Hippocampal formation (tissue), 2 donors: ENCODE measurements at regions not wholly inside any gene's neighbourhood (a gene's known extent, or its start where the extent isn't known, plus 50 kb on each side); places are given as distances from the start of the nearest gene placed in this dataset.

Source experiments
- DNase-seq, 2 donors: peaks; one replicate each; lab custom pipeline; 2025; lab: John Stamatoyannopoulos, UW

GRCh38 chr12:28879379-28879778, 269.7 kb upstream of the FAR2 start:
- no peak for DNase-seq

DNA sequence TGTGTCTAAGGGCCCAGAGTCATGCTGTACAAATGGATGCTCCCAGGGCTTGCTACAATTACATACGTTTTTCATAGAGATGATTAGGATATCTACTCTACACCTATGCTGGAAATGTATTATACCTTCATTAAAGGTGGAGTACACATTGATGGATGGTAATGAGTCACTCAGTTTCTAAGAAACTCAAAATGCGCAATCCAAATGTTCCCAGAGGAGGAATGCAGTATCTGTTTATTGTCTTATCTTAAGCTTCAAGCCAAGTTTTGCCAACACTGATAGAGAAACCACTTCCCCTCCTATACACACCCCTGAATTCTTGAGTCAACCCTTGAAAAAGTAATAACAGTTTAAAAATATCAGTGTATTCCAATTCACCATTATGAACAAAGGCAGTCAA, 266.6 kb upstream of the FAR2 start:
- no peak for DNase-seq

DNA sequence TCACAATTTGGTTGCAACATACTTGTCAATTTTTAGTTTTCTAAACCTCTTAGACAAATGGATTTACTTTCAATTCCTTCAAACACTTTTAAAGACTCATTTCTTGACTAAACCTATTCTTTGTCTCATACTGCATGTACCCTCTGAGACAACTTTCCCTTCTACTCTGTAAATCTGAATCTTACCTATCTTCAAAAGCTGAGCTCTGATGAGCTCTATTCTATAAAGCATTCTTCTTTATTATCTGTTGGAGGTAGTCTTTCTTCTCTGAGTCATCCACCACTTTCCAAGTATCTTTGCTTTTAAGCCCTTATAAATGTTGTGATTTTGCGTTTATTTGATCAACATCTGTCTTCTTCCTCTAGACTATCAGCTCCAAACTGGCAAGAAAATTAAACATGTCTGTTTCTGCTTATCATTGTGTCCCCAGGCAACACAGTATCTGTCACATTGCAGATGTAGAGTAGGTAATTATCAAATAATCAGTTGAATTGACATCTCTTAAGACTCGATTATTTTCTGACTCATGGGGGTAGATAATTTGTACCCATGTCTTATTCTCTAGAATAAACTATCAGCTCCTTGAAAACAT, 265.6 kb upstream of the FAR2 start:
- no peak for DNase-seq

- DNase-seq, result no peak
Measured at GRCh38 chr12:28884904-28885679, 264.0 kb upstream of the FAR2 start.

DNA sequence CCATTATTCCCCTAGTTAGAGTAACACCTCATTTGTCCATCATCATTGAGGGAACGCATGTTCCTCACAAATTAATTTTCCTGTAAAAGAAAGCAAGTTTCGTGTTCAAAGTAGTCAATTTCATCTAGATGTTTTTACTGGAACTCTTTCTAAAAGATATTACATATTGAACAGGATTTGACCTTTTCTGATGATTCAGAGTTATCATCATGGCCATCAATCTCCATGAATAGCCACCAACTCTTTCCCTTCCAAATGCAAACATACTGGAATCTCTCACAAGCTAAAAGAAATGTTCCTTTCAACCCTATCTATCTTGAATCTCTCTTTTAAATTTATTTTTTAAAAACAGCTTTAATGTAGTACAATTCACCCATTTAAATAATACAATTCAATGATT, 263.1 kb upstream of the FAR2 start:
- DNase-seq, result no peak

GRCh38 chr12:28887461-28887990, 261.6 kb upstream of the FAR2 start:
- DNase-seq, result no peak

DNA sequence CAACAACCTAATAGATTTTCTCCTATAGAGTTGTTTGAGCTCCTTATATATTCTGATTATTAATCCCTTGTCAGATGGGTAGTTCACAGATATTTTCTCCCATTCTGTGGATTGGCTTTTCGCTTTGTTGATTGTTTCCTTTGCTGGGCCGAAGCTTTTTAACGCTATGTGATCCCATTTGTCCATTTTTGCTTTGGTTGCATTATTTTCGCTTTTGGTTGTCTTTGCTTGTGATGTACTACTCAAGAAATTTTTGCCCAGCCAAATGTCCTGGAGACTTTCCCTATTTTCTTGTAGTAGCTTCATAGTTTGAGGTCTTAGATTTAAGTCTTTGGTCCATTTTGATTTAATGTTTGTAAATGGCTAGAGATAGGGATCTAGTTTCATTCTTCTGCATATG, 258.4 kb upstream of the FAR2 start:
- DNase-seq, result no peak

DNA sequence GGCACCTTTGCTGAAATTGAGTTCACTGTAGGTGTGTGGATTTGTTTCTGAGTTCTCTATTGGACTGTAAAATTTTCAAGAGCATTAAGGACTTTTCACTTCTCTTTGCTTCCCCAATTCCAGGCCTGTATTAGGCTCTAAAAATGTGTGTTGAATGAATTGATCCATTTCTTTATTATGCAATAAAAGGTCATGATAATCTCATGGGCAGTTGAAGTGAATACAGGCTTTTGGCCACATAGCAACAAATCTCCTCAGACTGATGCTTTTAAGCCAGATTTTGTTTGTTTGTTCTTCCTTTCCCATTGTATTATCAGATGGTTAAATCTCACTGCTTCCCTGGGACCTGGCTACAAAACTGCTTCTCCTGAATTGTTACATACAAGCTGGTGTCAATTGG, 258.0 kb upstream of the FAR2 start:
- no peak for DNase-seq

GRCh38 chr12:28893365-28893764, 255.7 kb upstream of the FAR2 start:
- DNase-seq, result no peak

DNA sequence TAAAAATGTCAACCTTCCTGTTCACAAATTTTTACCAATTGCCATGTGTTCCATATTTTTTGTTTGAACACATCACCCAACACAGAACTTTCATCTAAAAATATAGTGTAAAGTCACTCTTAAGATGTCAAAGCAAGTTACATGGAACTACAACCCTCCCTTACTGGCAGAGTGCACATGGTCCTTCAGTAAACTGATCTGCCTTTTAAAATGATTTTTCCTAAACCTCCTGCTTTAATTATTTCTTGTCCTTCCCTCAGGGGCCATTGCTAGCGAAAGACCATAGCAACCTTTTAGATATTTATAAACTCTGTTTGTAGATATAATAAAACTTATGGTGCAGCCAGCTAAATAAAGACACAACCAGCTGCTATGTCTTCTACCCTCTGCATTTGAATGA, 255.2 kb upstream of the FAR2 start:
- no peak for DNase-seq

GRCh38 chr12:28896421-28896820, 252.7 kb upstream of the FAR2 start:
- no peak for DNase-seq

GRCh38 chr12:28898038-28898437, 251.0 kb upstream of the FAR2 start:
- DNase-seq, result no peak

- DNase-seq, result no peak
Measured at GRCh38 chr12:28899951-28900350, 249.1 kb upstream of the FAR2 start.

GRCh38 chr12:28905220-28905955, 243.7 kb upstream of the FAR2 start:
- no peak for DNase-seq

DNA sequence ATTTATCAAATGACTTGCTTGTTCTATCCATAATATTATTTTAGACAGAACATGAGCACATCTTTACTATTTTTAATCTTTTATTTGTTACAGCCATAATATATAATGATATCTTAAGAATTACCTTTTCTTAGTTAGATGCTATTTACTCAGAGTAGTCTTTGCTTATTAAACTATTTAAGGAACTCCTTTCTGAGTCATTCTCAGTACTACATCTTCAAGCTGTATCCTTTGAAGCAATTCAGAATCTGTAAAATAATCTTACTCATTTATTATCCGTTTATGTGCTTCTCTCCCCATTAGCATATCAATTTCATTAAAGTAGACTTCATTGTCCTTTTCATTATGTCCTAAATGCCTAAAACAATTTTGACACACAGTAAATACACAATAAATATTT, 240.4 kb upstream of the FAR2 start:
- DNase-seq, result no peak

DNA sequence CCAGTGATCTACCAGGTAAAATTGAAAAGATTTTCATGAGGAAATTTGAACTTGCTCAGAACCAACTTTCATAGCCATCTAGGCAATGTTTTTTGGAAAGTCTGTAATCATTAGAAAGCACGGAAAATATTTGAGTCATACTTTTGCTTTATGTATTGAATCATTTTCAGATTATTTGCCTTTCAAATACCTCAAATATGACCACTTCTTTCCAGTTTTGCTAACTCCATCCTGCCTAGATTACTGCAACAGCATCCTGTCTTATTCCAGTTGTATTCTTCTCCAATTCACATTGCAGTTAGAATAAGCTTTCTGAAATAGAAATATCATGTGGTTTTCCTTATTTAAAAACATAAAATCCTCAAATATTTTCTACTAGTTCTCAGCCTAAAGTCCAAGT, 239.8 kb upstream of the FAR2 start:
- DNase-seq, result no peak

- no peak for DNase-seq
Measured at GRCh38 chr12:28925719-28926376, 223.2 kb upstream of the FAR2 start.

DNA sequence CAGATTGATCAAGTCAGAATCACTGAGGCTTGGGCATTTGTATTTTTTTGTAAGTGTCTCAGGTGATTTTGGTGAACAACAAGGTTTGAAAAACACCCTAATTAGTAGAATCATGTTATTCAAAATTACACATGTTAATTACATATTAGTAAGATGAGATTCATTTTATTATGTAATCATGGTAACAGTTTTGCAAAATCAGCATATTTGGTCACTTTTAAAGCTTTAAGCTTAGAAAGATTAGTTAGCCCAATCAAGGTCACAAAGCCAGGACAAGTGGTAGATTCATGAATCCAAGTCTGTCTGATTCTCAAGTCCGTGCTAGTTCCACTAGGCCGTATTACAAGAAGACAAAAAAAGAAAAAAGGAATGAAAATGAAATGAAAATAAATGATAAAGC, 218.4 kb upstream of the FAR2 start:
- no peak for DNase-seq

DNA sequence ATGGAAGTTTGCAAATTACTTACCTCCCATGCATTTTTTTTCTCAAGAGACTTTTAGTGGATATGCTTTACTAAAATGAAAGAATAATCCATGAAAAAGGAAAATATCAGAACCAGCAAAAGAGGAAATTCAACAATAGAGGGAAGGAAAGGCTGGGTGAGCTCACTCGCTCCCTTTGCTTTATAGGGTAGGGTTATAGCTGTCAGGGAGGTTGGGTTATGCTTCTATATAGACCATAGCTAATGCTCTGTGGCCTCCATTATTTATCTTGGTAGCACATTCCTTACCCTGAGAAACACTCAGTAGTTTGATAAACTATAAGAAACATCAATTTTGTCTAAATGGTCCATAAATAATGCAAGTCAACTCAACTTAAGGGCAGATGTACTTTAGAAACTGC, 215.9 kb upstream of the FAR2 start:
- no peak for DNase-seq

DNA sequence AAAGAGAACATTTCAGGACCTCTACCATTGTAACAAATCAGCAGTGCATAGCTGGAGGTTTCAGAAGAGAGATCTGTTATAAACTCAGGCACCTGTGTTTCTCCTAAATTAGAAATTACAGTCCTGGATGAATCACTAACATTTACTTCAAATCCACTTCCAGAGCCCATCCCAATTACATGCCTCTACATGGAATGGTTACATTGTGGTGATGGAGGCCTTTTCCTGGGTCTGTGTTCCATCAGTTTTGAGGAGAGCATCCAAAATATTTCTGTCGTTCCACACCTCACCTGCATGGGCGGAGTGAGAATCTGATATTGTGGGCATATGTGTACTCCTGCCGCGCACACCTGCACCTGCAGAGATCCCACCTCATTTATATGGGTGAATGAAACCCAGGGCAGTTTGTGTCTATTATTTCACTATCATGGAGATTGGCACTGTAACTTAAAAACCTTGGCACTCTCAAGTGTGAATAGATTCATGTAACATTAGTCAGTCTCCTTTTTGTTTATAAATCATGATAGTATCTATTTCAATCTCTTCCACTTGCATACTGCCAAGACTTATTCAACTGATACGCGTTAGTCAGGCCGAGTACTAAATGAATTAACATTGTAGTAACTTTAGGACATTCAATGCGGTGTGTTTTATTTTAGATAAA, 215.1 kb upstream of the FAR2 start:
- DNase-seq, result no peak

- peak; percentile 14 to 65 for DNase-seq
Measured at GRCh38 chr12:28936221-28936620, 212.9 kb upstream of the FAR2 start.

DNA sequence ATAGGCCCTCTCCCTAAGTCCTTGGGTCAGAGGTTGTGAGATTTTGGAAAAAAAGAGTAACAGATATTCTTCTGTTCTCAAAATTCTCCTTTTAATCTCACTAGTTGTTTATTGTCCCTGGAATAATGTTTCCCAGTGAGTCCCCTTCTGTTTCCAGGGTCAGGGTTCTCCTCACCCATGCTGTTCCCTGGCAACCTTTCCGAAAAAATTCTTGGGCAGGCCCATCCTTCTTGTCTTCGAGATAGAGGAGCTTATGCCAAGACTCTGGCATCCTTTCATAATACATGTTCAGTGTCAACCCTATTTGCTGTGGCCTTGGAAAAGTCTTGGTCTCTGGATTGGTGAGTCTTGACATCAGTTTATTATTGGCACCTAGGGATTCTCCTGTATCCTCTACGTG, 212.4 kb upstream of the FAR2 start:
- no peak for DNase-seq
